ENCODE measurements at regions not wholly inside any gene's neighbourhood (a gene's known extent, or its start where the extent isn't known, plus 50 kb on each side); places are given as distances from the start of the nearest gene placed in this dataset.

DNA sequence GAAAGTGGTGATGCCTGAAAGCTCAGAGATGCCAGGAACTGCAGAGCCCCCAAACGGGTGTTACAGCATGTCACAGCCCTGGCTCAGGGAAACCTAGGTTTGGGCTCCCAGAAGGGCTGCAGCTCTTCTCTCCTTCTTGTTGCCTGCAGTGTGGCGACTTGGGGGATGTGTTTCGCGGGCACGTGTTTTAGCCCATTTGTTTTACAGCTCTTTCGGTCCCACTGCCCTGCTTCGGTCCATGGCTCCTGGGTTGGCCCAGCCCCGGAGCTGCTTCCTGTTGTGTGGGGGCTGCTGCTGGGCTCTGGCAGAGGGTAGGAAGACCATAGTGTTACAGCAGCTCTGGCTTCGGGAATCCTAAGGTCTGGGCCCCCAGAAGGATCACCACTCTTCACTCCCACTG is 222.9 kb upstream of the RIOK2 start:
- DNase-seq (ENCODE audit: low spot score) = no peak

DNA sequence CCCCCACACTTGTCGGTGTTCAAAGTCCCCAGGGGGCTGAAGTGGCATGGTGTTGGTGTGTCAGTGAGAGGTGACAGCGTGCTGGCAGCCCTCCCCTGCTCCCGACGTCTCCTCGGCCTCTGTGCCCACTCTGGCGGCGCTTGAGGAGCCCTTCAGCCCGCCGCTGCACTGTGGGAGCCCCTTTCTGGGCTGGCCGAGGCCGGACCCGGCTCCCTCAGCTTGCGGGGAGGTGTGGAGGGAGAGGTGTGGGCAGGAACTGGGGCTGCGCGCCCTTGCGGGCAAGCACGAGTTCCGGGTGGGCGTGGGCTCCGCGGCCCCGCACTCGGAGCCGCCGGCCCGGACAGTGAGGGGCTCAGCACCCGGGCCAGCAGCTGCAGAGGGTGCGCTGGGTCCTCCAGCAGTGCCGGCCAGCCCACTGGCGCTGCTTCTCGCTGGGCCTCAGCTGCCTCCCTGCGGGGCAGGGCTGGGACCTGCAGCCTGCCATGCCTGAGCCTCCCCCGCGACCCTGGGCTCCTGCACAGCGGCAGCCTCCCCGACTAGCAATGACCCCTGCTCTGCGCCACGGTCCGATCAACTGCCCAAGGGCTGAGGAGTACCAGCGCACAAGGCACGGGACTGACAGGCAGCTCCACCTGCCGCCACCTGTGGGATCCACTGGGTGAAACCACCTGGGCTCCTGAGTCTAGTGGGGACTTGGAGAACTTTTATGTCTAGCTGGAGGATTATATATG is 224.1 kb upstream of the RIOK2 start:
- DNase-seq (ENCODE audit: low spot score) = no peak

DNA sequence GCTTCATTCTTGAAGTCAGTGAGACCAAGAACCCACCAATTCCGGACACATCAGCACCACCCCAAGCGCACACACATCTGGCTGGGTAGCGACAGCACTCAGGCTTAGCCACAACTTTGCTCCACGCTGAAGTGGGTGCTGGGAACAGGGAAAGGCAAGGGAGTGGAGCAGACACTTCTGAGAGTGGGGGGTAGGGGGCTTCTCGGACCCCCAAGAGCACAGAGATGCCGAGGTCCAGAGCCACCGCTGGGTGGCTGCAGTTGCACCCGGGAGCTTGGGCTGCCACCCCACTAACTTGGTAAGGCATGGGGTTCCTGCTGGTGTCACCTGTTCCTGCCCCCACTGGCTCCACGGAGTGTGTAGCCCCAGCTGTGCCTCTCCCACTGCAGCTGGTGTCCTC is 225.3 kb upstream of the RIOK2 start:
- DNase-seq (ENCODE audit: low spot score) = no peak

DNA sequence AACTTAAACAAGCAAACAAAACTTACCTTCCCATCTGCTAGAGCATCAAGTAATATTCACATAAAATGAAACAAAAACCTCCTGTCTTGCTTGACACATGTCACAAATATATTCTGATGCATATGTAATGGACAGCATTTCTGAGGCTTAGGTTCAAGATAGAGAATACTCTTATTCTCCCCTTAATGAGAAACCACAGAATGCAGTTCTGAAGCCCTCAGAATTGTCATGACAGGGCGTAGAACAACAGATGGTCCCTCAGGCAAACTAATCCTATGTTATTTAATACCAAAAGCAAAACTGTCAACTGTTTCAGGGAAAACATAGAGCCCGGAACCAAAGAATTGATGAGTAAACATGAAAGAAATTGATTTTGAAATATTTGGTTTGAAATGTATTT is 229.9 kb upstream of the RIOK2 start:
- no peak for DNase-seq (ENCODE audit: low spot score)

DNA sequence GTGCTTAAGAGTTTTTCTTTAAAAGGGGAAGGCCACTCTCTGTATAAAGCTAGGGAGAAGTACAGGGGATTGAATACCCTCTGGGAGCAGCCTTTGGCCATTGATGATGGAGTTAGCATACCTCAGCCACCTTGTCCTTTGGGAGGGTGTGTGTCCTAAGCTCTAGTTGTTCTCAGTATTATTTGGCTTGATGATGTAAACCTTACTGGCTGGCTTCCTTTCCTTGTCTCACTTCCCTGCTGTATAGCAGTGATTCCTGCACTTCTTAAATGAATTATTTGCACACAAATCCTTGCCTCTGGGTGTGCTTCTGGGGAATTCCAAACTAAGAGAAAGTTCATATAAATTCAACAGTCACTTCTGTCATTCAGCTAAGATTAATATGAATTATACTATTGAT is 234.9 kb upstream of the RIOK2 start:
- no peak for DNase-seq (ENCODE audit: low spot score)

DNA sequence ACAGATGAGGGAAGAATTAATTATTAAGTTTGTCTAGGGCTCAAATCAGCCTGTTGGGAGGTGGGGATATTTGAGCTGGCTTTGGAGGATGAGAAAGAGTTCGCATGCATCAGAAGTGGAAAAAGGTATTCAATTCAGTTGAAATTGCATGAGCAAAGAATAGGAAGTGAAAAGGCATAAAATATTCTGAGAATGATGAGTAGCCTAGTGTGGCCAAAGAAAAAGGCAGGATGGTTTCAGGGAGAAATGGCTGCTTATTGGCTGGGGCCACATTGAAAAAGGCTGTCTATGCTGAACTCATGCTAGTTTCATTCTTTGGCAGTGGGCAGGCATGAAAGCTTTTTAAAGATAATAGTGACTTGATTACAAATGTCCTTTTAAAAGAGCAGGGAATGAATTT is 235.4 kb upstream of the RIOK2 start:
- no peak for DNase-seq (ENCODE audit: low spot score)

- DNase-seq (ENCODE audit: low spot score) = no peak
These were observed 237.6 kb upstream of the RIOK2 start for GRCh38 chr5:97420646-97421045.

GRCh38 chr5:97422678-97423077 is 239.6 kb upstream of the RIOK2 start:
- DNase-seq (ENCODE audit: low spot score) = no peak

- peak; percentile 9 for DNase-seq (ENCODE audit: low spot score)
These were observed 242.5 kb upstream of the RIOK2 start for GRCh38 chr5:97425511-97425910.

GRCh38 chr5:97427235-97427634 is 244.2 kb upstream of the RIOK2 start:
- no peak for DNase-seq (ENCODE audit: low spot score)

- DNase-seq (ENCODE audit: low spot score) = no peak
These were observed 251.0 kb upstream of the RIOK2 start for GRCh38 chr5:97434021-97434420.

- DNase-seq (ENCODE audit: low spot score) = no peak
These were observed 253.4 kb upstream of the RIOK2 start for GRCh38 chr5:97436405-97436804.

- DNase-seq (ENCODE audit: low spot score) = no peak
These were observed 260.7 kb upstream of the RIOK2 start for GRCh38 chr5:97443740-97444139.

- no peak for DNase-seq (ENCODE audit: low spot score)
These were observed 266.1 kb upstream of the RIOK2 start for GRCh38 chr5:97449172-97449571.

GRCh38 chr5:97452646-97453045 is 269.6 kb upstream of the RIOK2 start:
- no peak for DNase-seq (ENCODE audit: low spot score)

- DNase-seq (ENCODE audit: low spot score) = no peak
These were observed 270.2 kb upstream of the RIOK2 start for GRCh38 chr5:97453263-97453662.

DNA sequence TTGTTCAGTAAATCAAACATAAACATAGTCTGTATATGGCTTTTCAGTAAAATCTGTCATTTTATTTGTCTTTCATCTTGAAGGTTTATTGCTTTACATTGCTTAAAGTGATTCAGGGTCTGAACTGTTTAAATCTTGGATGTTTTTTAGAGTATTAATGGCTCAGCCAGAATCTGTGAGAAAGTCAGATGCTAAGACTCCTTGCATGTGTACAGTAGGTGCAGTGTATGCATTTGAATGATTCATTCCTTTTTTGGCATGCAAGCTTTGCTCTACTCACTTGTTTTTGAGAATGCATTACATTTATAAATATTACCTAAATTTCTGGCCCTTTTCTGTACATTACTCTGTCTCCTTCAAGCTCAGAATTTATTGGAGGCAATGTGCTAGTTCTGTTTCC is 271.0 kb upstream of the RIOK2 start:
- no peak for DNase-seq (ENCODE audit: low spot score)

GRCh38 chr5:97455996-97456395 is 272.9 kb upstream of the RIOK2 start:
- DNase-seq (ENCODE audit: low spot score) = no peak

DNA sequence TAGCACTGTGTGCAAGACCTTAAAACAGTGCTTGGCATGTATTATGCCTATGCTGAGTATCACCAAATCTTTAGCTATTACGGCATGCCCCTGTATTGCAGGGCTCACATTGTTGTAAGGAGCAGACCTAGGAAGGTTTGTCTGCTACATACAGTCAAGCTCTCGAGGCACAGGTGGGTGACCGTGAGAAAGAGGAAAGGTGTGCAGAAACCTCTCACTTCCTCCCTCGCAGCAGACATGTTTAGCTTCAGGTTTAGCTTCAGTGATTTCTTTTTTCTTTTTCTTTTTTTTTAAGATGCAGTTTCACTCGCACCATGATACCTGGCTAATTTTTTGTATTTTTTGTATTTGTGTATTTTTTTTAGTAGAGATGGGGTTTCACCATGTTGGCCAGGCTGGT is 275.8 kb upstream of the RIOK2 start:
- DNase-seq (ENCODE audit: low spot score) = no peak

DNA sequence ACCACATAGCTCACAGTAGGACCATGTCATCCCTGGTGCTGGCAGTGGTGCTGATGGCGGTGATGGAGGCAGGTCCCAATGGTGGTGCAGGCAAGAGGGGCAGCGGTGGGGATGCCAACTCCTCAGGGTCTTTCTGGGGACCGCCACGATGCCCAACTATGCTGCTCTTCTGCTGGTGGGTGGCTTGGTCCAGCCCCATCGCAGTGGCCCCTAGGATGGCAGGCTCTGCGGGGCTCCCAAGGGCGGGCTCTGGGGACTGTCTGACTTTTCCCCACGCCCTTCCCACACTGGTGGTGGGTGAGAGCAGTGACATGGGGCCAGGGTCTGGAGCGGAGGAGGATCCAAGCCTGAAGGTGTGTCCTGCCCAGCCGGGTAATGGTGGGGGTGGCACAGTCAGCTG is 288.9 kb upstream of the RIOK2 start:
- no peak for DNase-seq (ENCODE audit: low spot score)

GRCh38 chr5:97475847-97476246 is 292.8 kb upstream of the RIOK2 start:
- no peak for DNase-seq (ENCODE audit: low spot score)

GRCh38 chr5:97476852-97477534 is 293.9 kb upstream of the RIOK2 start:
- no peak for DNase-seq (ENCODE audit: low spot score)

GRCh38 chr5:97478483-97478882 is 295.4 kb upstream of the RIOK2 start:
- DNase-seq (ENCODE audit: low spot score) = no peak

GRCh38 chr5:97480313-97480712 is 297.3 kb upstream of the RIOK2 start:
- no peak for DNase-seq (ENCODE audit: low spot score)
